ENCODE measurements at regions not wholly inside any gene's neighbourhood (a gene's known extent, or its start where the extent isn't known, plus 50 kb on each side); places are given as distances from the start of the nearest gene placed in this dataset.
"Not testable (repeated sequence)": the region's sequence is repeated elsewhere in the genome, so short reads cannot be mapped to it uniquely, and the experiment has no call there.

GRCh38 chr3:26375843-26376530 is 246.6 kb upstream of the LRRC3B start:
- no peak for DNase-seq (ENCODE audit: low read depth)

GRCh38 chr3:26381411-26381810 is 241.2 kb upstream of the LRRC3B start:
- no peak for DNase-seq (ENCODE audit: low read depth)

- DNase-seq (ENCODE audit: low read depth) = no peak
These were observed 215.9 kb upstream of the LRRC3B start for GRCh38 chr3:26406636-26407035.

GRCh38 chr3:26418553-26418952 is 204.0 kb upstream of the LRRC3B start:
- DNase-seq (ENCODE audit: low read depth) = no peak

- DNase-seq (ENCODE audit: low read depth) = no peak
These were observed 200.2 kb upstream of the LRRC3B start for GRCh38 chr3:26422415-26422814.

GRCh38 chr3:26425076-26425475 is 197.5 kb upstream of the LRRC3B start:
- no peak for DNase-seq (ENCODE audit: low read depth)

GRCh38 chr3:26428992-26429391 is 193.6 kb upstream of the LRRC3B start:
- no peak for DNase-seq (ENCODE audit: low read depth)

- no peak for DNase-seq (ENCODE audit: low read depth)
These were observed 184.9 kb upstream of the LRRC3B start for GRCh38 chr3:26437678-26438077.

GRCh38 chr3:26438325-26438940 is 184.1 kb upstream of the LRRC3B start:
- no peak for DNase-seq (ENCODE audit: low read depth)

- no peak for DNase-seq (ENCODE audit: low read depth)
These were observed 183.3 kb upstream of the LRRC3B start for GRCh38 chr3:26438981-26439884.

GRCh38 chr3:26449996-26450395 is 172.6 kb upstream of the LRRC3B start:
- DNase-seq (ENCODE audit: low read depth) = no peak

GRCh38 chr3:26452363-26452762 is 170.2 kb upstream of the LRRC3B start:
- DNase-seq (ENCODE audit: low read depth) = no peak

GRCh38 chr3:26460985-26461384 is 161.6 kb upstream of the LRRC3B start:
- DNase-seq (ENCODE audit: low read depth) = no peak

- DNase-seq (ENCODE audit: low read depth) = no peak
These were observed 150.2 kb upstream of the LRRC3B start for GRCh38 chr3:26472345-26472744.

GRCh38 chr3:26474706-26475105 is 147.9 kb upstream of the LRRC3B start:
- no peak for DNase-seq (ENCODE audit: low read depth)

GRCh38 chr3:26480377-26480776 is 142.2 kb upstream of the LRRC3B start:
- no peak for DNase-seq (ENCODE audit: low read depth)

- DNase-seq (ENCODE audit: low read depth) = no peak
These were observed 138.4 kb upstream of the LRRC3B start for GRCh38 chr3:26484140-26484539.

GRCh38 chr3:26498271-26498670 is 124.3 kb upstream of the LRRC3B start:
- no peak for DNase-seq (ENCODE audit: low read depth)

- DNase-seq (ENCODE audit: low read depth) = no peak
These were observed 117.2 kb upstream of the LRRC3B start for GRCh38 chr3:26505399-26505798.

- not testable (repeated sequence) for DNase-seq (ENCODE audit: low read depth)
These were observed 108.0 kb upstream of the LRRC3B start for GRCh38 chr3:26514445-26515029.

- no peak for DNase-seq (ENCODE audit: low read depth)
These were observed 107.2 kb upstream of the LRRC3B start for GRCh38 chr3:26515351-26515750.

- DNase-seq (ENCODE audit: low read depth) = no peak
These were observed 101.3 kb upstream of the LRRC3B start for GRCh38 chr3:26521261-26521660.

- DNase-seq (ENCODE audit: low read depth) = no peak
These were observed 99.7 kb upstream of the LRRC3B start for GRCh38 chr3:26522919-26523318.

Measured in GM04504 (cell line).